ENCODE measurements at regions not wholly inside any gene's neighbourhood (a gene's known extent, or its start where the extent isn't known, plus 50 kb on each side); places are given as distances from the start of the nearest gene placed in this dataset.

DNA sequence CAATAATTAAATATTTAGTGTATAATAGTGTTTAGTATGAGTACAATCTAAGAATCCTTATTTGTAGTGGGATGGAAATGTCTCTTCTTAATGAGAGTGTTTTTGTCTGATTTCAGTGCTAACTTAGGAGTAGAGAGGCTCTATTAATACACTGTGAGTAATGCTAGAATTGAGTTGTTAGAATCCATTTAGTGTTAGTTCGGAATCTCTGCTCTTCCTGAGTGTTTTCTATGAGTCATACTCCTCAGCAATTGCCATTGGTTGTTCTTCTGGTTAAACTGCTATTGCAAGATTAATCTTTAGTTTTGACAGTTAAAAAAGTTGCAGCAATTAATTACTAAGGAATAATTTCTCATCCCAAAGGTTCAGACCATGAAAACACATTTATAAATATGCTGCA lies 828.6 kb upstream of the POU3F3 start:
- peaks cover 6% of the 10 kb centered on the region; the same call in 1 of the 2 replicates for H3K4me1 ChIP-seq (ENCODE audit: control insufficient read depth, insufficient read depth, low read length)
- ChIA-PET POLR2A (no interaction called here), CTCF (no interaction called here)
- no peaks in the 10 kb centered on the region for H3K36me3 ChIP-seq (ENCODE audit: control insufficient read depth in 2 of 2, insufficient read depth in 1 of 2, low read length in 2 of 2)
- no peak overlapping the region for H3K27ac ChIP-seq (ENCODE audit: extremely low read depth, low read depth, low read length)
- no peak overlapping the region for H3K4me3 ChIP-seq (ENCODE audit: low read depth, low read length)
- no peaks in the 10 kb centered on the region for H3K9me3 ChIP-seq (ENCODE audit: control insufficient read depth, insufficient read depth, low read depth, low read length)
- TF ChIP-seq OVOL3 (tag by site-specific recombination; IDR thresholded peaks at IDR 0.05) = no peak
- TF ChIP-seq, protein P1, sequence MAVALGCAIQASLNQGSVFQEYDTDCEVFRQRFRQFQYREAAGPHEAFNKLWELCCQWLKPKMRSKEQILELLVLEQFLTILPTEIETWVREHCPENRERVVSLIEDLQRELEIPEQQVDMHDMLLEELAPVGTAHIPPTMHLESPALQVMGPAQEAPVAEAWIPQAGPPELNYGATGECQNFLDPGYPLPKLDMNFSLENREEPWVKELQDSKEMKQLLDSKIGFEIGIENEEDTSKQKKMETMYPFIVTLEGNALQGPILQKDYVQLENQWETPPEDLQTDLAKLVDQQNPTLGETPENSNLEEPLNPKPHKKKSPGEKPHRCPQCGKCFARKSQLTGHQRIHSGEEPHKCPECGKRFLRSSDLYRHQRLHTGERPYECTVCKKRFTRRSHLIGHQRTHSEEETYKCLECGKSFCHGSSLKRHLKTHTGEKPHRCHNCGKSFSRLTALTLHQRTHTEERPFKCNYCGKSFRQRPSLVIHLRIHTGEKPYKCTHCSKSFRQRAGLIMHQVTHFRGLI (tag by site-specific recombination; IDR thresholded peaks at IDR 0.05) = no peak
- TF ChIP-seq PRDM1 (tag by site-specific recombination; IDR thresholded peaks at IDR 0.05) = no peak
- TF ChIP-seq, protein P2, sequence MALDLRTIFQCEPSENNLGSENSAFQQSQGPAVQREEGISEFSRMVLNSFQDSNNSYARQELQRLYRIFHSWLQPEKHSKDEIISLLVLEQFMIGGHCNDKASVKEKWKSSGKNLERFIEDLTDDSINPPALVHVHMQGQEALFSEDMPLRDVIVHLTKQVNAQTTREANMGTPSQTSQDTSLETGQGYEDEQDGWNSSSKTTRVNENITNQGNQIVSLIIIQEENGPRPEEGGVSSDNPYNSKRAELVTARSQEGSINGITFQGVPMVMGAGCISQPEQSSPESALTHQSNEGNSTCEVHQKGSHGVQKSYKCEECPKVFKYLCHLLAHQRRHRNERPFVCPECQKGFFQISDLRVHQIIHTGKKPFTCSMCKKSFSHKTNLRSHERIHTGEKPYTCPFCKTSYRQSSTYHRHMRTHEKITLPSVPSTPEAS (tag by site-specific recombination; IDR thresholded peaks at IDR 0.05) = no peak
- TF ChIP-seq KLF7 (tag by site-specific recombination; IDR thresholded peaks at IDR 0.05; ENCODE audit: borderline replicate concordance) = no peak
- TF ChIP-seq, protein P3, sequence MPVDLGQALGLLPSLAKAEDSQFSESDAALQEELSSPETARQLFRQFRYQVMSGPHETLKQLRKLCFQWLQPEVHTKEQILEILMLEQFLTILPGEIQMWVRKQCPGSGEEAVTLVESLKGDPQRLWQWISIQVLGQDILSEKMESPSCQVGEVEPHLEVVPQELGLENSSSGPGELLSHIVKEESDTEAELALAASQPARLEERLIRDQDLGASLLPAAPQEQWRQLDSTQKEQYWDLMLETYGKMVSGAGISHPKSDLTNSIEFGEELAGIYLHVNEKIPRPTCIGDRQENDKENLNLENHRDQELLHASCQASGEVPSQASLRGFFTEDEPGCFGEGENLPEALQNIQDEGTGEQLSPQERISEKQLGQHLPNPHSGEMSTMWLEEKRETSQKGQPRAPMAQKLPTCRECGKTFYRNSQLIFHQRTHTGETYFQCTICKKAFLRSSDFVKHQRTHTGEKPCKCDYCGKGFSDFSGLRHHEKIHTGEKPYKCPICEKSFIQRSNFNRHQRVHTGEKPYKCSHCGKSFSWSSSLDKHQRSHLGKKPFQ (tag by site-specific recombination; IDR thresholded peaks at IDR 0.05) = no peak
- TF ChIP-seq SALL2 (tag by site-specific recombination; IDR thresholded peaks at IDR 0.05; ENCODE audit: borderline replicate concordance) = no peak
- TF ChIP-seq ZNF585B (tag by site-specific recombination; IDR thresholded peaks at IDR 0.05) = no peak
- TF ChIP-seq, protein P4, sequence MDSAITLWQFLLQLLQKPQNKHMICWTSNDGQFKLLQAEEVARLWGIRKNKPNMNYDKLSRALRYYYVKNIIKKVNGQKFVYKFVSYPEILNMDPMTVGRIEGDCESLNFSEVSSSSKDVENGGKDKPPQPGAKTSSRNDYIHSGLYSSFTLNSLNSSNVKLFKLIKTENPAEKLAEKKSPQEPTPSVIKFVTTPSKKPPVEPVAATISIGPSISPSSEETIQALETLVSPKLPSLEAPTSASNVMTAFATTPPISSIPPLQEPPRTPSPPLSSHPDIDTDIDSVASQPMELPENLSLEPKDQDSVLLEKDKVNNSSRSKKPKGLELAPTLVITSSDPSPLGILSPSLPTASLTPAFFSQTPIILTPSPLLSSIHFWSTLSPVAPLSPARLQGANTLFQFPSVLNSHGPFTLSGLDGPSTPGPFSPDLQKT (IDR thresholded peaks at IDR 0.05; ENCODE audit: borderline replicate concordance, low read depth, low read length) = no peak
- TF ChIP-seq EGR2 (tag by site-specific recombination; IDR thresholded peaks at IDR 0.05; ENCODE audit: low read depth) = no peak
- TF ChIP-seq ZNF19 (tag by site-specific recombination; IDR thresholded peaks at IDR 0.05; ENCODE audit: low read depth) = no peak
- TF ChIP-seq ZNF248 (tag by site-specific recombination; IDR thresholded peaks at IDR 0.05) = no peak
- TF ChIP-seq ZNF433 (tag by site-specific recombination; IDR thresholded peaks at IDR 0.05; ENCODE audit: low read depth) = no peak
- no peak for TF ChIP-seq ZBTB7A (tag by site-specific recombination; IDR thresholded peaks at IDR 0.05; ENCODE audit: low read depth)
- TF ChIP-seq, protein P5, sequence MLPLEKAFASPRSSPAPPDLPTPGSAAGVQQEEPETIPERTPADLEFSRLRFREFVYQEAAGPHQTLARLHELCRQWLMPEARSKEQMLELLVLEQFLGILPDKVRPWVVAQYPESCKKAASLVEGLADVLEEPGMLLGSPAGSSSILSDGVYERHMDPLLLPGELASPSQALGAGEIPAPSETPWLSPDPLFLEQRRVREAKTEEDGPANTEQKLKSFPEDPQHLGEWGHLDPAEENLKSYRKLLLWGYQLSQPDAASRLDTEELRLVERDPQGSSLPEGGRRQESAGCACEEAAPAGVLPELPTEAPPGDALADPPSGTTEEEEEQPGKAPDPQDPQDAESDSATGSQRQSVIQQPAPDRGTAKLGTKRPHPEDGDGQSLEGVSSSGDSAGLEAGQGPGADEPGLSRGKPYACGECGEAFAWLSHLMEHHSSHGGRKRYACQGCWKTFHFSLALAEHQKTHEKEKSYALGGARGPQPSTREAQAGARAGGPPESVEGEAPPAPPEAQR (tag by site-specific recombination; IDR thresholded peaks at IDR 0.05) = no peak
- TF ChIP-seq, protein P6, sequence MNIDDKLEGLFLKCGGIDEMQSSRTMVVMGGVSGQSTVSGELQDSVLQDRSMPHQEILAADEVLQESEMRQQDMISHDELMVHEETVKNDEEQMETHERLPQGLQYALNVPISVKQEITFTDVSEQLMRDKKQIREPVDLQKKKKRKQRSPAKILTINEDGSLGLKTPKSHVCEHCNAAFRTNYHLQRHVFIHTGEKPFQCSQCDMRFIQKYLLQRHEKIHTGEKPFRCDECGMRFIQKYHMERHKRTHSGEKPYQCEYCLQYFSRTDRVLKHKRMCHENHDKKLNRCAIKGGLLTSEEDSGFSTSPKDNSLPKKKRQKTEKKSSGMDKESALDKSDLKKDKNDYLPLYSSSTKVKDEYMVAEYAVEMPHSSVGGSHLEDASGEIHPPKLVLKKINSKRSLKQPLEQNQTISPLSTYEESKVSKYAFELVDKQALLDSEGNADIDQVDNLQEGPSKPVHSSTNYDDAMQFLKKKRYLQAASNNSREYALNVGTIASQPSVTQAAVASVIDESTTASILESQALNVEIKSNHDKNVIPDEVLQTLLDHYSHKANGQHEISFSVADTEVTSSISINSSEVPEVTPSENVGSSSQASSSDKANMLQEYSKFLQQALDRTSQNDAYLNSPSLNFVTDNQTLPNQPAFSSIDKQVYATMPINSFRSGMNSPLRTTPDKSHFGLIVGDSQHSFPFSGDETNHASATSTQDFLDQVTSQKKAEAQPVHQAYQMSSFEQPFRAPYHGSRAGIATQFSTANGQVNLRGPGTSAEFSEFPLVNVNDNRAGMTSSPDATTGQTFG (tag by site-specific recombination; IDR thresholded peaks at IDR 0.05; ENCODE audit: borderline replicate concordance) = no peak
- TF ChIP-seq, protein P7, sequence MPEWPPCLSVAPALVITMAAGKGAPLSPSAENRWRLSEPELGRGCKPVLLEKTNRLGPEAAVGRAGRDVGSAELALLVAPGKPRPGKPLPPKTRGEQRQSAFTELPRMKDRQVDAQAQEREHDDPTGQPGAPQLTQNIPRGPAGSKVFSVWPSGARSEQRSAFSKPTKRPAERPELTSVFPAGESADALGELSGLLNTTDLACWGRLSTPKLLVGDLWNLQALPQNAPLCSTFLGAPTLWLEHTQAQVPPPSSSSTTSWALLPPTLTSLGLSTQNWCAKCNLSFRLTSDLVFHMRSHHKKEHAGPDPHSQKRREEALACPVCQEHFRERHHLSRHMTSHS (tag by site-specific recombination; IDR thresholded peaks at IDR 0.05) = no peak
- TF ChIP-seq MZF1 (tag by site-specific recombination; IDR thresholded peaks at IDR 0.05; ENCODE audit: borderline replicate concordance) = no peak
- TF ChIP-seq, protein P8, sequence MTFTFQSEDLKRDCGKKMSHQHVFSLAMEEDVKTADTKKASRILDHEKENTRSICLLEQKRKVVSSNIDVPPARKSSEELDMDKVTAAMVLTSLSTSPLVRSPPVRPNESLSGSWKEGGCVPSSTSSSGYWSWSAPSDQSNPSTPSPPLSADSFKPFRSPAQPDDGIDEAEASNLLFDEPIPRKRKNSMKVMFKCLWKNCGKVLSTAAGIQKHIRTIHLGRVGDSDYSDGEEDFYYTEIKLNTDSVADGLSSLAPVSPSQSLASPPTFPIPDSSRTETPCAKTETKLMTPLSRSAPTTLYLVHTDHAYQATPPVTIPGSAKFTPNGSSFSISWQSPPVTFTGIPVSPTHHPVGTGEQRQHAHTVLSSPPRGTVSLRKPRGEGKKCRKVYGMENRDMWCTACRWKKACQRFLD (tag by site-specific recombination; IDR thresholded peaks at IDR 0.05) = no peak
